ENCODE measurements at regions not wholly inside any gene's neighbourhood (a gene's known extent, or its start where the extent isn't known, plus 50 kb on each side); places are given as distances from the start of the nearest gene placed in this dataset.
"Not testable (repeated sequence)": the region's sequence is repeated elsewhere in the genome, so short reads cannot be mapped to it uniquely, and the experiment has no call there.

DNA sequence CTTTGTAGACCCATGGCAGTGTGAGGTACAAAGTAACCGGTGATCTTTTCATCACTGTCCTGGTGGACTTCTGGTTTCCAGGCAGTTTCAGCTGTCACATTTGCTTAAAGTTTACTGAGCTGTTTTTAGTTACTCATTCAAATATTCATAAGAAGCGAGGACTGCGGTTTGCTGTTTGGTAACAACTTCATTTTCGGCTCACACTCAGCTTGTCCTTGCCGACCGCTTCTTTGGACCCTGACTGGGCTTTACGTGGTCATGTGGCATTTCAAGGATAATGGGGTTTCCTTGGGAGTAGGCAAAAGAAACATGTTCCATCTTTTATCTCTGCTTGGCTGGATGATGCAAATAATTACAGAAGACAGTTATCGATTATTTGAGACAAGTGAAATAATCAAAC is 350.7 kb downstream of the PAX3 start:
- H3K27me3 Mint-ChIP-seq (ENCODE audit: unreplicated experiment): no peaks in the 10 kb centered on the region
- no peak for TF ChIP-seq CTCF (IDR thresholded peaks at IDR 0.05; ENCODE audit: partially characterized antibody, unreplicated experiment)
- no peaks in the 10 kb centered on the region for H3K9me3 Mint-ChIP-seq (ENCODE audit: unreplicated experiment)
- H3K4me3 Mint-ChIP-seq (ENCODE audit: unreplicated experiment): no peak overlapping the region
- no peaks in the 10 kb centered on the region for H3K4me1 Mint-ChIP-seq (ENCODE audit: low read depth, unreplicated experiment)
- no peak for DNase-seq
- no peak overlapping the region for H3K27ac Mint-ChIP-seq (ENCODE audit: unreplicated experiment)
- H3K36me3 Mint-ChIP-seq (ENCODE audit: unreplicated experiment): peaks cover 7% of the 10 kb centered on the region

GRCh38 chr2:221944452-221944851 is 354.3 kb downstream of the PAX3 start:
- H3K4me1 Mint-ChIP-seq (ENCODE audit: low read depth, unreplicated experiment); H3K36me3 Mint-ChIP-seq (ENCODE audit: unreplicated experiment); H3K4me3 Mint-ChIP-seq (ENCODE audit: unreplicated experiment); DNase-seq; H3K27ac Mint-ChIP-seq (ENCODE audit: unreplicated experiment); H3K9me3 Mint-ChIP-seq (ENCODE audit: unreplicated experiment); H3K27me3 Mint-ChIP-seq (ENCODE audit: unreplicated experiment): not testable (repeated sequence)

GRCh38 chr2:221943076-221943810 is 355.6 kb downstream of the PAX3 start:
- TF ChIP-seq CTCF (IDR thresholded peaks at IDR 0.05; ENCODE audit: partially characterized antibody, unreplicated experiment): no peak
- Mint-ChIP-seq H3K27me3 (ENCODE audit: unreplicated experiment) (no peaks in the 10 kb centered on the region), H3K27ac (ENCODE audit: unreplicated experiment) (no peak overlapping the region), H3K36me3 (ENCODE audit: unreplicated experiment) (peaks cover 7% of the 10 kb centered on the region), H3K4me3 (ENCODE audit: unreplicated experiment) (no peak overlapping the region), H3K9me3 (ENCODE audit: unreplicated experiment) (peaks cover 2% of the 10 kb centered on the region), H3K4me1 (ENCODE audit: low read depth, unreplicated experiment) (no peaks in the 10 kb centered on the region)
- DNase-seq: no peak

- Mint-ChIP-seq H3K4me1 (ENCODE audit: low read depth, unreplicated experiment) (peaks cover 8% of the 10 kb centered on the region), H3K36me3 (ENCODE audit: unreplicated experiment) (no peaks in the 10 kb centered on the region), H3K9me3 (ENCODE audit: unreplicated experiment) (peaks cover 3% of the 10 kb centered on the region), H3K27ac (ENCODE audit: unreplicated experiment) (no peak overlapping the region), H3K4me3 (ENCODE audit: unreplicated experiment) (no peak overlapping the region), H3K27me3 (ENCODE audit: unreplicated experiment) (no peaks in the 10 kb centered on the region)
- DNase-seq: no peak
- no peak for TF ChIP-seq CTCF (IDR thresholded peaks at IDR 0.05; ENCODE audit: partially characterized antibody, unreplicated experiment)
Observed at GRCh38 chr2:221931251-221931991, 359.3 kb upstream of the EPHA4 start.

- Mint-ChIP-seq H3K36me3 (ENCODE audit: unreplicated experiment) (no peaks in the 10 kb centered on the region), H3K27me3 (ENCODE audit: unreplicated experiment) (no peaks in the 10 kb centered on the region), H3K4me3 (ENCODE audit: unreplicated experiment) (no peak overlapping the region), H3K27ac (ENCODE audit: unreplicated experiment) (peak overlapping the region; percentile 88), H3K9me3 (ENCODE audit: unreplicated experiment) (peaks cover 3% of the 10 kb centered on the region), H3K4me1 (ENCODE audit: low read depth, unreplicated experiment) (peaks cover 8% of the 10 kb centered on the region)
- no peak for DNase-seq
- no peak for TF ChIP-seq CTCF (IDR thresholded peaks at IDR 0.05; ENCODE audit: partially characterized antibody, unreplicated experiment)
Observed at GRCh38 chr2:221929259-221929658, 357.2 kb upstream of the EPHA4 start.

Data from glutamatergic neuron (in vitro differentiated cells).